GM18520 (cell line): ENCODE measurements at regions not wholly inside any gene's neighbourhood (a gene's known extent, or its start where the extent isn't known, plus 50 kb on each side); places are given as distances from the start of the nearest gene placed in this dataset.
"Not testable (repeated sequence)": the region's sequence is repeated elsewhere in the genome, so short reads cannot be mapped to it uniquely, and the experiment has no call there.

Experiments used
- ATAC-seq: cut with Tn5 transposase; IDR thresholded peaks from one replicate; pipeline ENCODE4 v1.9.1; 2021; ENCODE audit not compliant: unreplicated experiment

DNA sequence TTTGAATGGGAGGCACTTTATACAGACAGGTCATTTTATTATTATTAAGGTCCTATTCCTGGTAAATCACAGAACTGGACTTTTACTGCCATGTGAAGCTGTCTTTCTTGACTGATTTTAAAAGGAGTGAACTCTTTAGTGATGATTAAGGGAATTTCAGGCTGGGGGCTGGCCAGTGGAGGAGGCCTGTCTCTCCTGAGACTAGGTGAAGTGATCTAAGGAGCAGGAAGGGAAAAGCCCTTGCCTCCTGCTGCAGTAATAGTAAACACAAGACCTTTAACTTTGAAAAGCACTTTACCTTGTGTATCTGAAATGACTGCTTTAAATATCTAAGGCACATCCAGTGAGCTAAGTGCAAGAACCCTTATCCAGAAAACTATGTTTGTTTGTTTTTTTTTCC is 118.0 kb upstream of the SPAG17 start:
- no peak for ATAC-seq

DNA sequence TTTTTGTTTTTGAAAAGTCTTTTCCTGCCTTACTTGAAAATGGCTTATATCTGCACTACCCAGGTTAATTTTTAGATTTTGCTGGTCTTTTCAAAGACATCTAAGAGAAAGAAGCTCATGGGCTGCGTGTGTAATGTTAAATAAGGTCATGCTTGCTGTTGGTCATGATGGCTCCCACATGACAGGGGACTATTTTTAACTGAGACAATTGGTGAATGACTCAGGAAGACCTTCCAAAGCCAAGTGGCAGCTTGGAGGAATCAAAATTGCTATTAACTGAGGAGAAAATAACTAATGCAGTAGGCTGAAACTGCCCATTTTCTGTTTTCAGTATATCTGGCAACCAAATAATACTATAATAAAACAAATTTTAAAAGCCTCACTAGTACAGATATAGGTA is 117.1 kb upstream of the SPAG17 start:
- no peak for ATAC-seq

DNA sequence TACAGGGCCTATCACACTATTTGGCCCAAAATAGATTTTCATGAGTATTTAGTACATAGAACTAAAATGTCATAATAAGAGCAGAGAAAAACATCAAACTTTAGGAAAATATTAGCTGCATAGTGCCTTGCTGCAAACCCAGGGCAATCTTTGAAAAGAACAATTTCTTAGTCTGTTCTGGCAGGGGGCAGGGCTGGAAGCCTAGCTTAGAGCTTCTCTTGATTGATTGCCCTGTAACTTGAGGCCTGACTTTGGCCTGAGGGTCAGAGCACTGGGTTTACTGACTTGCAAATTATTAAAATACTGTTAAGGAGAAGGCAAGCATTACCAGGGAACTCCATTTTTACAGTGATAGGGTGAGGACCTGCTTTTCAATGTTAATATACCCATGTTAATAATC is 115.8 kb upstream of the SPAG17 start:
- no peak for ATAC-seq

DNA sequence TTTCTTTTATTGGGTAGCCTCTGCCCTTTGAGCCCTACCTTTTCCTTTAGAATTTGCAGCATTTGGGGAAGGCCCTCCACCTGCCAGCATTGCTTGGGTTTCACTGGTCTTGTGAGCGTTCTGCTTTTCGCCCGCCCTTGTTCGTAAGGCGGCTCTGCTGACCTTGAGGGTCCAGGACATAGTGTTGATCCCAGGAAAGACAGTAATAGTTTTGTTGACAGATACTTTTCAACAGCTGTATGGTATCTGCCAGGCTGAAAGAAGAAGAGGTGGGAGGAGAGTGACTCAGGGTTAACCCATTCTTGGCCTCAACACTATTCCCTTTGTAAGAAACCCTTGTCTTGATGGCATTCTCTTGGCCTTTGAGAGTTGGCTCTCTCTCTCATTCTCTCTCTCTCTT is 113.4 kb upstream of the SPAG17 start:
- ATAC-seq, result no peak

DNA sequence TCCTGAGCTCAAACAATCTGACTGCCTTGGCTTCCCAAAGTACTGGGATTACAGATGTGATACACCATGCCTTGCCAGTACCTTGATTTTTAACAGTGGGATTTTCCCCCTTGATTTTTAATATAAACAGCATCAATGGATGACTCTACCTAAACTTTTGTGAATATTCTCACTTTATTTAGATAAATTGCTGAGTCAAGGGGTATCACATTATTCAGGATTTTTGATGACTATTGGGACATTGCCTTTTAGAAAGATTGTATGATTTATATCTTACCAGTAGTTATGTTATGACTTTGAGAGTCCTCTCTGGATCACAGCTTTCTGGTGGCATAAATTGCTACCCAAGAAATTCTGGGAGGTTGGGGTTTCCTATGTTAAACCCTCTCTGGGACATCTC is 112.5 kb upstream of the SPAG17 start:
- no peak for ATAC-seq

DNA sequence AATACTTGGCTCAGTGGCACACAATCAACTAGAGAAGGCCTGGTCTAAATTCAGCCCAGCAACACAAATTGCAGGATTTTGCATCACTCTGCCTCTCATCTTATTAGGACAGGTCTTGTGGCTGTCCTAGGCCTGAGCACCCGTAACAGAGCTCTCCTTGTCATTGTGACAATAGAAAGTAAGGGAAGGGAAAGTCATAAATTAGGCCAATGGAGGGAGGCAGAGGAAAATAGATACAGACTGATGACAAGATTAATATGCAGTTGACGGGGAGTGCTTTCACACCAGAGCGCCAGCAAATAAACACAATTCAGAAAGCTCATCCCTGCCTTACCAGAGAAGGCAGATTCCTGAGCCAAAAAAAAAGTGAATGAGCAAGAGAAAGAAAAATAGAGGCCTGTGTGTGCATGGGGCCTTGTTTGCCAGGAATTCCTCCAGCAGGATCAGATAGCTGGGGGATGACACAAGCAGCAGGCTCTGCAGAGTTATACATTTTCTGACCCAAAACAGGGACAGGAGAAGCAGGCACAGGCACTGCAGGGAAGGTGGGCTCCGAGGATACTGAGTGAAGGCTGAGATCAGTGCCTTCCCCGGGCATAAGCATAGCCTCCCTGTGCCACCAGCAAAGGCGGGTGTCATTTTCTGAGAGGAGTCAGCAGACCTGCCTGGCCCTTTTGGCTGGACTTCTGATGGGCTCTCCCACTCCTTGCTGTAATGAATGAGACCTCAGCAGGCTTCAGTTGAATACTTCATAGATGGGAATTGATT is 110.0 kb upstream of the SPAG17 start:
- no peak for ATAC-seq

DNA sequence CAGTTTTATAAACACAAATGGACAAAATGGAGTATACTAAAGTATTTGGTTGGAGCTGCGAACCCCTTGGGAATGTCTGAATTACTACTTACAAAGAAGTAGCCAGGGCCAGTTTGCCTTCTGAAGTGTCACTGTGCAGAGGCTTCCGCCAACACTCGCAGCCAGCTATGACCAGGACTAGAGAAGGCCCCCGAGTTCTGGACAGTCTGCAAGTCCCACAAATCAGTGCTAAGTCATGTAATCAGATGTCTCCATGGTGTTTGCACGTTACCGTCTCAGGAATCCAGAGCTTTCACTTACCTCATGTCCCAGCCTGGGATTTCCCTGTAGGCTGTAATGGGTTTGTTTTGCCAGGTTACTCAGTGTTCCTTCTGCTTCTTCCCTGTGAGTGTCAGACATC is 106.6 kb upstream of the SPAG17 start:
- ATAC-seq, result no peak

DNA sequence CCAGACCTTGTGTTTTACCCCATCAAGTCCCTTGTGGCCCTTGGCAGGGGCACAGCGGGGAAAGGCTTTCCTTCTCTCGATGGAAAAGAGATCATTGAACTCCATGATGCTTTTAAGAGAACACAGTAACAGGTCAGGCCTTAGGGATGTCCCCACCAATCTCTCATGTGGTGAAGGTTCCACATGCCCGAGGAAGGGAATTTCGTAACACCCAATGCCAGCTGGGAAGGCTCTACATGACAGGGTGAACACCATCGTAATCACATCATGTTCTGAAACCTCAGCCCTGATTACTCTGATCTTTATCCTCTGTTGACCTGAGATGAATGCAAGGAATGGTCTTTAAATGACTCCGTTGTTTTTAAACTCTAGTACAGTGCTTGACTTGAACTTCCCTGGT is 105.5 kb upstream of the SPAG17 start:
- no peak for ATAC-seq

DNA sequence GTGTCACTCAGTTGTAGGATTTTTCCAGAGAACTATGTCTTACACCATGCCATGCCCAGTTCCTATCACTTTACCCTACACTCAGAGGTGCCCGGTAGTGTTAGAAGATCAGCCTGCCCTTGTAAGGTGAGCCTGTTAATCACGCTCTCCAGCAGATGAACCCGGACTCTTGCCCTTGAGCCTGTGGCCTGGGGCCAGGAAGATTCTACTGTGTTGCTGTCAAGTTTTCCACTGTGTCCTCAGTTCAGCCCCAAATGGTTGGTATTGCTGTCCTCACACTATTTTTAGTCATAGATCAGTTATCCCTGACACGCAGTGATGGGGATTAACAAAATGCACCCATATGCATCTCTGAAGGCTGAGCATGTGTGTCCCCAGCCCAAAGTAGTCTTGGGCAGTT is 105.0 kb upstream of the SPAG17 start:
- no peak for ATAC-seq

DNA sequence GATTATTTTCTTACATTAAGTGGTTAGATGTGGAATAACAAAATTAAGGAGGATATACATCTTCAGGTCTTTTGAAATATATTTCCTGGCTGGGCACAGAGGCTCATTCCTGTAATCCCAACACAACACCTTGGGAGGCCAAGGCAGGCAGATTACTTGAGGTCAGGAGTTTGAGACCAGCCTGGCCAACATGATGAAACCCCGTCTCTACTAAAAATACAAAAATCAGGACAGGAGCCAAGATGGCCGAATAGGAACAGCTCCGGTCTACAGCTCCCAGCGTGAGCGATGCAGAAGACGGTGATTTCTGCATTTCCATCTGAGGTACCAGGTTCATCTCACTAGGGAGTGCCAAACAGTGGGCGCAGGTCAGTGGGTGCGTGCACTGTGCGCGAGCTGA is 95.6 kb upstream of the SPAG17 start:
- ATAC-seq, result not testable (repeated sequence)

DNA sequence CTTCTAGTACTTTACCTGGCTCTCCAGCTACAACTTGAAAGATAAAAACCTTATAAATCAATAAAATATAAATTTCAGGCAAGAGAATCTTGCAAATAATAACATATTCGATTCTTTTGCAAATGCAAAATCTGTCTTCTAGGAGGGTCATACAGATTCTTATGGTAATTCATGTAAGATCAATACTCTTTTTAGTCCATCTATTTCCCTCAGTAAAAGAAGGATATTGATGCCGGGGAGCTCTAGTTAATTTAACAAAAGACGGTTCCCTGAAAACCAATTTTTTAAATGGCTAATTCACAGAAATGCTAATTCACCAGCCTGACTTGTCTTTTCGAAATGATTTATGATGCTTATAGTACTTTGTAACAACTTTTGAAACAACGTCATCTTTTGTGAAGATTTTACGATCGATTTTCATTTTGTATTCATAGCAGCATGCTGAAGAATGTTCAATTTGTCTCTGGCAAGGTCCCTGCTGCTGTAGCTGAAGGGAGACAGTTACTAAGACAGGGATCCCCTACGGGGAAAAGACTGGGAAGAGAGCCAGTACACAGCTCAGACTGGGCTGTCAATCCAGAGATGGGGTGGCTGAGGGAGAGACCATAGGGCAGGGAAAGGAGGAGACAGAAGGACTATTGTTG is 90.6 kb upstream of the SPAG17 start:
- ATAC-seq, result no peak

DNA sequence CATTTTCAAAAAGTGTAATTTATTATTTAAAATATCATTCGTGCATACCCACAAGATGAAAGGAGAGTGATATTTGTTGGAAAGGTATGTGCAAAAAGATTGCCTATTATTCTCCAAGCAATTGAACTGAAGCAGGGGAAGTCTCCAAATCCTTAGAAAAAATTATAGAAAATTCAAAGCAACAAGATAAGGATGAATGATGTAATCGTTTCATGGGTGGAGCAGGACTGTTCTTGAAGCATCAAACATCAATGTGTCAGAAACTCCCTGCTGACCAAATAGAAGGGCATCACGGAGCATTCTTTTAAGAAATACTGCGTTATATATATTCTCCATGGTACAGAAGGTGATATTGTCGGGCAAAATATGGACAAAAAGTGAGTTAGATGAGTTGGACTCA is 87.9 kb upstream of the SPAG17 start:
- ATAC-seq, result no peak

DNA sequence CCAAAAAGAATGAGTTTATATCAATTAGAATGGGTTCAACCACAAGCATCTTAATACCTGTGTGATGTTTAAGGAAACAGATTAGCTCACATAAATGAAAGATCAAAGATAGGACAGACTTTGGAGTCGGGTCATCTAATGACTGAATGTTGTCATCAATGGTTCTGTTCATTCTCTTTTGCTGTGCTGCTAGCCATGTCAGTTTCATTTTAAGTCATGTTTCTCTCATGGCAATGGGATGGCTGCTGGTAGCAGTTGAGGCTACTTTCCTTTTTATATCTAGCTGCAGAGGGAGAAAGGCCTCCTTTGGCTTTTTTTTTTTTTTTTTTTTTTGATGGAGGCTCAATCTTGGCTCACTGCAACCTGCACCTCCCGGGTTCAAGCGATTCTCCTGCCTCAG is 86.9 kb upstream of the SPAG17 start:
- no peak for ATAC-seq

DNA sequence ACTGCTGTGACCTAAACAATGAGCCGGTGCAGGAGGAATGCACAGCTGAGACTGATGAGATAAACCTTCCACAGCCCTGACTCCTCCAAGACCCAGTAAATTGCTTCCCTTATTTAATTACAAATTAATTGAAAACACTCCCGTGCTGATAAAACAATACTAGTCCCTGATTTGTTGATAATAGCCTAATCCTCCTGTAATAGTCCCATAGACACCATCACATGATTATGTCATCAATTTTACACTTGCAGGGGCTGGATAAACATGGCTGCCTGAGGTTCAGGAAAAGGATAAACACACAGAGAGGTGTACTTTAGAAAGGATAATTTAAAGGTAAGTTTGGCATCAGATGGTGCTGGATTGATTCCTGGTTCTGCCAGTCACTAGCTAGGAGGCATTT is 84.6 kb upstream of the SPAG17 start:
- ATAC-seq, result no peak

DNA sequence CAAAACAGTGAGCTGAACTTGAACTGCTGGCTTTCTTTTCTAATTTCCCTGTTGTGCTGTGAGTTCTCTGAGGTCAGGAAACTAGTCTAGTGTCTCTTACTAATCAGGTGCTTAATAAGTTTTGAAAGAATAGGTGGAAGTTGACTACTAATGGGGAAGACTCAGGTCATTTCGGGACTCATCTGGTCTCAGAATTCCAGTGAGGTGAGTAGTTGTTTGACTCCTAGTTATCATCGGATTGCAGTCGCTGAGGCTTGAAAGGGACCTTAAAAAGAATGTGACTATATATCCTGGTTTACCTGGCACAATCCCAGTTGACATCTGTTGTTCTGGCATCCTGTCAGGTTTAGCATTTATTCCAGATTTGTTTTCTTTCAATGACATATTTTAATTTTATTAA is 81.4 kb upstream of the SPAG17 start:
- ATAC-seq, result no peak

DNA sequence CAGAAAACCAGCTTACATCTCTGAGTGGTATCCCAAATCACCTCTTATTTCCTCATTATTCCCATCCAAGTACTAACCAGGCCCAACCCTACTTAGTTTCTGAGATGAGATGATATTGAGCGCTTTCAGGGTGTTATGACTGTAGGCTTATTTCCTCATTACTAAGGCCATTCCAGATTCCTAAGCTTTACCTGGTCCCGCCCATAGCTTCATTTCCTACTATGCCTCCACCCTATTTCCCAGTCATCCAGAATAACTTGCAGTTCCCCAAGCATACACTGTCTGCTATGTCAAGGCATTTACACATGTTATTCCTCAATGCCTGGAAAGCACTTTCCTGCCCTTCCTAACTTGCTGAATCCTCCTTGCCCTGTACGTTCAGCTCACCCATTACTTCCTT is 79.3 kb upstream of the SPAG17 start:
- ATAC-seq, result no peak

DNA sequence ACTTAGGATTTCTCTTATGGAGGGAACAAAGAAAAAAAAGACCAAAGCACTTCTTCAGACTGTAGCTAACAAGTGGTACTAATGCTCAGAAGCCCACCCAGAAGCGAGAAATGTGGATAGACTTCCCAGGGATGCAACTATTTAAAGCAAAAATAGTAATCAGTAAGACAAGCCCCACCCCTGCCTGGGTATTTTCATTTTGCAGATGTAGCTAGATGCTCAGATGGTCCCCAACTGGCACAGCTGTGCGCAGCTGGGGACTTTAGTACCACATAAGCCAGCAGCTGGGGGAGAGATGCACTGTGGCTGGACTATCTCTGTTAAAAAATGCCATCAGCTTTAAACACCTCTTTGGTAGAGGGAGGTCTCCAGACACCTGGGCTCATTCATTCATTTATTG is 77.8 kb upstream of the SPAG17 start:
- ATAC-seq, result no peak

DNA sequence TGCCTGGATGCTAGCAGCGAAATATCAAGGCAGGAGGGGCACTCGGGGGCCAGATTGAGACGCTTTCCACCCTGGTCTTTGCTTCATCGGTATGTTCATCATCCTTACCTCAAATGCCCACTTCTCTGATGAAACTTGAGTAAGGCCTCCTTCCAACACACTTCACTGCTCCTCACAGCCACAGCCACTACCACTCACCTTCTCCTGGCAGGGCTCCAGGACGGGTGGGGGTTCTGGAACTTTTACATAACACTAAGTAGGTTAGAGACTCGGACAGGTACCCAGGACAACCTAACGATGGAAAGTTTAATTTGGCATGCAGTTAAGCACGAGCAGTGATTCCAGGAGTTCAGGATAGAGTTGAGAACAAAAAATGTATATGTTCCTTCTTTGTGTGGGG is 73.9 kb upstream of the SPAG17 start:
- no peak for ATAC-seq

DNA sequence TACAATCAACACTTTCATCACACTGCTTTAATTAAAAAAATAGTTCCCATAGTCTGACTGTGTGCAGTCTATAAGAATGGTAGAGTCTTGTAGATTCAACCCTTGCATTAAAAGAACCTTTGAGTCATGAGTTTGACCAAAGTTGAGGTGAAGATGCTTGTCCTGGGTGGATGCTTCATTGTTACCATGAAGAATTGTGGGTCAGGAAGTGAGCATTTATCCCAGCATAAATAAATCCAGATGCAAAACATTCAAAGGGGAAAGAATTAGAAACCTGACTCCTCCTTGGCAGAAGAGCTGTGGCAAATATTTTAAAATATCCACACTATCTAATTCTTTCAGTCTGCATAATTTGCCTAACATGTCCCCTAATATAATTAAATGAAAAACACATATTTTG is 72.9 kb upstream of the SPAG17 start:
- ATAC-seq, result no peak

DNA sequence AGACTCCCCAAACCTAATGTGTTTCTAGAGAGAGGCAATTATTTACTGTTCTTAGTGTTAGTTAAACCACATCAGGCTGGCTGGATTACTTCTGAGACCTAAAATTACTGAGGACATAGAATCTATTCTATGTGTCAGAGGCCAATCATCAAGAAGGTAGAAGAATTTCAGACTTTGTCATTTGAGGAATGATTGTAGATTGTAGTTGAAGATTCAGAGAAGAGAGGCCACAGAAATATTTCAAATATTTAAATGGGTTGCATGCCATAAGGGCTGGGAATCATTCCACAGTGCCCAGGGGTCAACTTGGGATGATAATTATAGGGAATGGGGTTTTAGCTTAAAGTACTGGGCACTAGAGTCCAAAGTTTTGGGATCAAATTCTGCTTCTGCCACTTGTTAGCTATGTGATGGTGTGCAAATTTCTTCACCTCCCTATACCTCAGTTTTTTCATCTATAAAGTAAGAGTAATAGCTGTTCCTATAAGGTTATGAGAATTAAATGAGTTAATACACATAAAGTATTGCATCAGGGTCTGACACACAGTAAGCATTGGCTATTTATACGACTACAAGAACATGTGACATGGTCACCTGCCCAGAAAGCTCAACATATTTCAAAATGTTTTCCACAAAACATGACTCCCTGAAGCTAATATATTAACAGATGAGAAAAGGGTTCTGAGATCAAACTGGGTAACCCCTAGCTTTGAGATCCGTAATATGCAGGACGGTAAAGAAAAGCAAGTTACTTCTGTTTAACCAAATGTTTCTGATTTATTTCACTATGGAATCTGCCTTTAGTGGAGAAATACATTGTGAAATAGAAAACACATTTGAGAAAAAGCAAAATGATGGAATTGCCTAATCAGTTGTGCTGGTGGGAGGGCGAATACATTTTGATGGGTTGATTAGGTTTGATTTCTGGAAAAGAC is 69.7 kb upstream of the SPAG17 start:
- no peak for ATAC-seq

DNA sequence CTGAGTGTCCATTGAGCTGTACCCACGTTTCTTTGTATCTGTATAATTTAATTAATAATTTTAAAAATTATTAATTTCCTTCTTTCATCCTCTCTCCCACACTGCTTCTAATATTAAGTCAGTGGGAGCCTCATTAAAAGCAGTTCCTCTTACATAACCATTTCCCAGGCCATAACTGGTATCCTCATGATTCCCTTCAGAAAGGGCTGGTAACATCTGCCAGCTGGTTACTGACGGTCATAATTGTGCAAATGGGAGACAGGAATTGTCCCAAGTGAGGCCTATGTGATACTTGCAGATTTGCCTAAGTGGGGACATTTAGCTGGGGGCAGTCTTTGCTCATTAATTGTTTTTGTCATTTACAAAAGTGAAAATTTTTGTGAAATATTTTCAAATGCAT is 69.0 kb upstream of the SPAG17 start:
- ATAC-seq, result no peak
